ENCODE measurements at regions not wholly inside any gene's neighbourhood (a gene's known extent, or its start where the extent isn't known, plus 50 kb on each side); places are given as distances from the start of the nearest gene placed in this dataset.
"Not testable (repeated sequence)": the region's sequence is repeated elsewhere in the genome, so short reads cannot be mapped to it uniquely, and the experiment has no call there.

- no peak for DNase-seq (ENCODE audit: low spot score)
Measured at GRCh38 chr19:20482721-20483120, 82.9 kb downstream of the ZNF737 start.

- no peak for DNase-seq (ENCODE audit: low spot score)
Measured at GRCh38 chr19:20481736-20482135, 83.8 kb downstream of the ZNF737 start.

GRCh38 chr19:20479483-20479882 is 86.1 kb downstream of the ZNF737 start:
- DNase-seq (ENCODE audit: low spot score), result no peak

GRCh38 chr19:20478936-20479335 is 86.6 kb downstream of the ZNF737 start:
- no peak for DNase-seq (ENCODE audit: low spot score)

- DNase-seq (ENCODE audit: low spot score), result no peak
Measured at GRCh38 chr19:20472854-20473253, 92.7 kb downstream of the ZNF737 start.

- no peak for DNase-seq (ENCODE audit: low spot score)
Measured at GRCh38 chr19:20471431-20471830, 94.2 kb downstream of the ZNF737 start.

GRCh38 chr19:20470345-20471135 is 95.0 kb downstream of the ZNF737 start:
- DNase-seq (ENCODE audit: low spot score), result no peak

- not testable (repeated sequence) for DNase-seq (ENCODE audit: low spot score)
Measured at GRCh38 chr19:20466638-20466990, 99.0 kb downstream of the ZNF737 start.

GRCh38 chr19:20465922-20466637 is 99.5 kb downstream of the ZNF737 start:
- DNase-seq (ENCODE audit: low spot score), result not testable (repeated sequence)

GRCh38 chr19:20453425-20453935 is 112.1 kb downstream of the ZNF737 start:
- DNase-seq (ENCODE audit: low spot score), result no peak

- no peak for DNase-seq (ENCODE audit: low spot score)
Measured at GRCh38 chr19:20444202-20444885, 121.2 kb downstream of the ZNF737 start.

- DNase-seq (ENCODE audit: low spot score), result not testable (repeated sequence)
Measured at GRCh38 chr19:20432266-20432842, 133.2 kb downstream of the ZNF737 start.

GRCh38 chr19:20431826-20432225 is 133.8 kb downstream of the ZNF737 start:
- DNase-seq (ENCODE audit: low spot score), result no peak

- peak; percentile 5 for DNase-seq (ENCODE audit: low spot score)
Measured at GRCh38 chr19:20423381-20424197, 142.0 kb downstream of the ZNF737 start.

GRCh38 chr19:20422216-20423205 is 143.1 kb downstream of the ZNF737 start:
- peak; percentile 7 for DNase-seq (ENCODE audit: low spot score)

GRCh38 chr19:20416661-20417060 is 148.9 kb downstream of the ZNF737 start:
- no peak for DNase-seq (ENCODE audit: low spot score)

GRCh38 chr19:20414120-20414519 is 151.5 kb downstream of the ZNF737 start:
- DNase-seq (ENCODE audit: low spot score), result no peak

GRCh38 chr19:20413705-20414104 is 151.9 kb downstream of the ZNF737 start:
- DNase-seq (ENCODE audit: low spot score), result no peak

- DNase-seq (ENCODE audit: low spot score), result no peak
Measured at GRCh38 chr19:20412846-20413245, 152.7 kb downstream of the ZNF737 start.

GRCh38 chr19:20397292-20397691 is 168.3 kb downstream of the ZNF737 start:
- no peak for DNase-seq (ENCODE audit: low spot score)
